ENCODE measurements at regions not wholly inside any gene's neighbourhood (a gene's known extent, or its start where the extent isn't known, plus 50 kb on each side); places are given as distances from the start of the nearest gene placed in this dataset.

- Histone ChIP-seq H4K20me1 (replicated peaks; ENCODE audit: insufficient read depth) (no peaks in the 10 kb centered on the region), H3K4me3 (no peak overlapping the region), H2AFZ (peak overlapping the region; percentile 60; the same call in 1 of the 2 replicates), H3K27ac (ENCODE audit: low read depth) (no peak overlapping the region), H3K4me2 (no peak overlapping the region), H3K36me3 (ENCODE audit: insufficient read depth) (no peaks in the 10 kb centered on the region), H3K27me3 (ENCODE audit: insufficient read depth) (no peaks in the 10 kb centered on the region), H3K4me1 (ENCODE audit: insufficient read depth) (no peaks in the 10 kb centered on the region), H3F3A (replicated peaks; ENCODE audit: low read depth) (no peaks in the 10 kb centered on the region), H3K9me2 (ENCODE audit: insufficient read depth) (no peaks in the 10 kb centered on the region), H3K79me2 (replicated peaks; ENCODE audit: insufficient read depth) (no peaks in the 10 kb centered on the region)
- Mint-ChIP-seq H3K36me3 (ENCODE audit: low read depth) (no peaks in the 10 kb centered on the region), H3K4me3 (no peak overlapping the region), H3K9me3 (no peaks in the 10 kb centered on the region), H3K4me1 (no peaks in the 10 kb centered on the region), H3K27ac (no peak overlapping the region), H3K27me3 (ENCODE audit: insufficient read depth, low read depth, poor library complexity) (peaks cover 3% of the 10 kb centered on the region)
- TF ChIP-seq JUNB (IDR thresholded peaks at IDR 0.05; ENCODE audit: unreplicated experiment) (no peak), STAT1 (IDR thresholded peaks at IDR 0.05; ENCODE audit: unreplicated experiment) (no peak), ZNF331 (CRISPR knock-in tag; IDR thresholded peaks at IDR 0.05; ENCODE audit: low read depth) (no peak), CREB1 (CRISPR knock-in tag; IDR thresholded peaks at IDR 0.05; ENCODE audit: low read depth) (no peak), ZNF114 (CRISPR knock-in tag; IDR thresholded peaks at IDR 0.05) (no peak), POLR2AphosphoS5 (IDR thresholded peaks at IDR 0.05; ENCODE audit: low read depth) (no peak), ZNF462 (CRISPR knock-in tag; IDR thresholded peaks at IDR 0.05) (no peak), EZH2 (IDR thresholded peaks at IDR 0.05; ENCODE audit: low read depth, unreplicated experiment) (no peak), REST (IDR thresholded peaks at IDR 0.05; ENCODE audit: unreplicated experiment) (no peak), EZH2phosphoT487 (IDR thresholded peaks at IDR 0.05; ENCODE audit: unreplicated experiment) (no peak), NANOG (IDR thresholded peaks at IDR 0.05; ENCODE audit: borderline replicate concordance) (no peak), CTCF (conservative IDR thresholded peaks at IDR 0.05; ENCODE audit: low read depth in 2 of 2) (no peak)
- TF ChIP-seq, protein P1, sequence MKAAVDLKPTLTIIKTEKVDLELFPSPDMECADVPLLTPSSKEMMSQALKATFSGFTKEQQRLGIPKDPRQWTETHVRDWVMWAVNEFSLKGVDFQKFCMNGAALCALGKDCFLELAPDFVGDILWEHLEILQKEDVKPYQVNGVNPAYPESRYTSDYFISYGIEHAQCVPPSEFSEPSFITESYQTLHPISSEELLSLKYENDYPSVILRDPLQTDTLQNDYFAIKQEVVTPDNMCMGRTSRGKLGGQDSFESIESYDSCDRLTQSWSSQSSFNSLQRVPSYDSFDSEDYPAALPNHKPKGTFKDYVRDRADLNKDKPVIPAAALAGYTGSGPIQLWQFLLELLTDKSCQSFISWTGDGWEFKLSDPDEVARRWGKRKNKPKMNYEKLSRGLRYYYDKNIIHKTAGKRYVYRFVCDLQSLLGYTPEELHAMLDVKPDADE (IDR thresholded peaks at IDR 0.05), result no peak
- DNase-seq (ENCODE audit: low spot score), result no peak
- ATAC-seq, result peak; percentile 73
These were observed 354.9 kb downstream of the DIRAS2 start for GRCh38 chr9:90287567-90288274.

Measured in GM23338 (cell line).